OCI-LY7 (cell line): ENCODE measurements at regions not wholly inside any gene's neighbourhood (a gene's known extent, or its start where the extent isn't known, plus 50 kb on each side); places are given as distances from the start of the nearest gene placed in this dataset.

Source experiments
- BruUV-seq: library from RNA; stranded (reverse); fragments of 400-500 nt; replicated peaks from 2 replicates; lab custom pipeline; 2021; lab: Mats Ljungman, UMichigan
- CTCF ChIA-PET: fragments of 300-600 bp; sonication (Branson Sonifier 250); formaldehyde crosslinking; loops from one replicate; lab custom pipeline; 2022; ENCODE audit warnings: antibody characterized with exemption; ENCODE audit not compliant: unreplicated experiment; lab: Charles Lee
- POLR2A ChIA-PET: fragments of 300-600 bp; sonication (Branson Sonifier 250); formaldehyde crosslinking; loops from one replicate; lab custom pipeline; 2022; ENCODE audit warnings: antibody characterized with exemption; lab: Charles Lee
- DNase-seq: peaks from one replicate; pipeline ENCODE4 v3.0.0-alpha.2; 2015; ENCODE audit warnings: low spot score
- H2AFZ ChIP-seq: fragments of 200-600 bp; sonication (generic), shearing (Covaris generic); 2 replicates; pipeline ENCODE4 v1.6.1; 2014; ENCODE audit warnings: mild to moderate bottlenecking, antibody characterized with exemption, low read length, moderate library complexity
- H3K27ac ChIP-seq: fragments of 200-600 bp; sonication (generic); 2 replicates; pipeline ENCODE4 v1.5.1; 2014; ENCODE audit warnings: mixed run types, low read depth, mild to moderate bottlenecking, moderate library complexity, low read length, inconsistent platforms; ENCODE audit not compliant: poor library complexity, severe bottlenecking
- H3K36me3 ChIP-seq: fragments of 200-600 bp; sonication (generic); 2 replicates; pipeline ENCODE4 v1.6.1; 2014; ENCODE audit warnings: mild to moderate bottlenecking, antibody characterized with exemption, low read length, moderate library complexity, mixed read lengths; ENCODE audit not compliant: insufficient read depth
- H3K4me1 ChIP-seq: fragments of 200-600 bp; sonication (generic); 2 replicates; pipeline ENCODE4 v1.5.1; 2014; ENCODE audit warnings: mild to moderate bottlenecking, low read length; ENCODE audit not compliant: insufficient read depth, poor library complexity, severe bottlenecking
- H3K4me2 ChIP-seq: fragments of 200-600 bp; sonication (generic); 2 replicates; pipeline ENCODE4 v1.6.1; 2014; ENCODE audit warnings: mild to moderate bottlenecking, low read length
- H3K4me3 ChIP-seq: fragments of 200-600 bp; sonication (generic); 2 replicates; pipeline ENCODE4 v1.5.1; 2014; ENCODE audit warnings: mild to moderate bottlenecking, low read depth, low read length; ENCODE audit not compliant: poor library complexity, severe bottlenecking
- H3K79me2 ChIP-seq: fragments of 200-600 bp; sonication (generic); 2 replicates; pipeline ENCODE4 v1.6.1; 2016; ENCODE audit warnings: low read depth, mild to moderate bottlenecking, low read length, moderate library complexity, mixed read lengths; ENCODE audit not compliant: insufficient read depth
- H3K9me2 ChIP-seq: fragments of 200-600 bp; sonication (generic); 2 replicates; pipeline ENCODE4 v1.6.1; 2016; ENCODE audit warnings: mild to moderate bottlenecking, low read length, mixed read lengths; ENCODE audit not compliant: insufficient read depth
- H3K9me3 ChIP-seq: fragments of 200-600 bp; sonication (generic); 2 replicates; pipeline ENCODE4 v1.6.1; 2014; ENCODE audit warnings: mild to moderate bottlenecking, mixed run types, low read length, mixed read lengths
- H4K20me1 ChIP-seq: fragments of 200-600 bp; sonication (generic); 2 replicates; pipeline ENCODE4 v1.6.1; 2014; ENCODE audit warnings: mild to moderate bottlenecking, antibody characterized with exemption, low read length, moderate library complexity, mixed read lengths; ENCODE audit not compliant: insufficient read depth
- EZH2phosphoT487 ChIP-seq: fragments of 200-600 bp; sonication (generic); IDR thresholded peaks from 2 replicates; pipeline ENCODE4 v1.6.1; 2018; ENCODE audit warnings: low read depth, borderline replicate concordance, mild to moderate bottlenecking, mixed run types, antibody characterized with exemption, low read length, moderate library complexity, mixed read lengths
- intact Hi-C: fragments of 100-400 bp; cut with micrococcal nuclease; formaldehyde crosslinking; loops from one replicate; pipeline ENCODE4 v1.10.0; 2022; ENCODE audit not compliant: unreplicated experiment
- TF ChIP-seq, protein P1 (sequence below): fragments of 200-600 bp; sonication (generic); conservative IDR thresholded peaks from 2 replicates; pipeline ENCODE4 v1.5.1; 2014; ENCODE audit warnings: mild to moderate bottlenecking, antibody characterized with exemption, low read length, moderate library complexity, mixed read lengths

DNA sequence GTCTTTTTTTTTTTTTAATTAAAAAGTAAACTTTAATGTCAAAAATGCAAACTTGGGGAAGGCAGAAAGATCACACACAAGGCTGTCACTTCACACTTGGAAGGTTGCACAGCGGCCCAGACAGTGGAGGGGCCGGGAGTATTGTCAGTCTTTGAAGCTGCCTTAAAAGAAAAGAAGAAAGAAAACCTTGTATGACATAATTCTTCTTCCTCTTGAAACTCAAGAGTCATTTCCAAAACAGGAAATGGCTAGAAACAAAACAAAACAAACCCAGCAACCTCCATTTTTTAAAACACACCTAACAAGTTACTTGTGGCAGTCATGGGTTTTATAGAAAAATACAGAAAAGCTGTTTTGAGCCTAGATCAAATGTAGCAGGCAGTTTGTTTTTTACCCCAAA lies 68.1 kb upstream of the MAGI1 start:
- H3K4me2 ChIP-seq, result no peak overlapping the region
- H3K4me3 ChIP-seq, result no peak overlapping the region
- ChIA-PET CTCF (no interaction called here), POLR2A (no interaction called here)
- DNase-seq, result no peak
- no peaks in the 10 kb centered on the region for H3K4me1 ChIP-seq
- intact Hi-C loops, result no loop called here
- H3K9me3 ChIP-seq, result no peaks in the 10 kb centered on the region
- no peak for TF ChIP-seq EZH2phosphoT487
- TF ChIP-seq, protein P1, sequence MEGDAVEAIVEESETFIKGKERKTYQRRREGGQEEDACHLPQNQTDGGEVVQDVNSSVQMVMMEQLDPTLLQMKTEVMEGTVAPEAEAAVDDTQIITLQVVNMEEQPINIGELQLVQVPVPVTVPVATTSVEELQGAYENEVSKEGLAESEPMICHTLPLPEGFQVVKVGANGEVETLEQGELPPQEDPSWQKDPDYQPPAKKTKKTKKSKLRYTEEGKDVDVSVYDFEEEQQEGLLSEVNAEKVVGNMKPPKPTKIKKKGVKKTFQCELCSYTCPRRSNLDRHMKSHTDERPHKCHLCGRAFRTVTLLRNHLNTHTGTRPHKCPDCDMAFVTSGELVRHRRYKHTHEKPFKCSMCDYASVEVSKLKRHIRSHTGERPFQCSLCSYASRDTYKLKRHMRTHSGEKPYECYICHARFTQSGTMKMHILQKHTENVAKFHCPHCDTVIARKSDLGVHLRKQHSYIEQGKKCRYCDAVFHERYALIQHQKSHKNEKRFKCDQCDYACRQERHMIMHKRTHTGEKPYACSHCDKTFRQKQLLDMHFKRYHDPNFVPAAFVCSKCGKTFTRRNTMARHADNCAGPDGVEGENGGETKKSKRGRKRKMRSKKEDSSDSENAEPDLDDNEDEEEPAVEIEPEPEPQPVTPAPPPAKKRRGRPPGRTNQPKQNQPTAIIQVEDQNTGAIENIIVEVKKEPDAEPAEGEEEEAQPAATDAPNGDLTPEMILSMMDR, result no peak
- H2AFZ ChIP-seq, result no peak overlapping the region
- no peaks in the 10 kb centered on the region for H3K9me2 ChIP-seq
- BruUV-seq, result no TSS peak
- H4K20me1 ChIP-seq, result no peaks in the 10 kb centered on the region
- H3K27ac ChIP-seq, result no peak overlapping the region
- no peaks in the 10 kb centered on the region for H3K79me2 ChIP-seq
- no peaks in the 10 kb centered on the region for H3K36me3 ChIP-seq

DNA sequence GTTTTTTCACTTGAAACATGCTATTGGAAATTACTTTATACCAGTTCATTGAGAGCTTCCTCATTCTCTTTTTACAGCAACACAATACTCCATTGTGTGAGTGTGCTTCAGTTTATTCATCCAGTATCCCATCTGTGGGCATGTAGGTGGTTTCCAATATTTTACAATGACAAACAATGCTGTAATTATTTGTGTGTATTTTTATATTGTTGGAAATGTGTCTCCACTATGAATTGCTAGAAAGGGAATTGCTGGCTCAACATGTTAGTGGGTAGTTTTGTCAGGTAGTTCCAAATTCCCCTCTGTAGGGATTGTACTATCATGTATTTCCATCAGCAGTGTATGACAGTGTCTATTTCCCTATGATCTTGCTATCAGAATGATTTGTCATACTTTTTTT lies 65.8 kb upstream of the MAGI1 start:
- Histone ChIP-seq H2AFZ (no peak overlapping the region), H3K27ac (no peak overlapping the region), H3K79me2 (no peaks in the 10 kb centered on the region), H3K9me2 (no peaks in the 10 kb centered on the region), H3K4me2 (no peak overlapping the region), H3K4me1 (no peaks in the 10 kb centered on the region), H3K4me3 (no peak overlapping the region), H3K9me3 (no peaks in the 10 kb centered on the region), H4K20me1 (no peaks in the 10 kb centered on the region), H3K36me3 (no peaks in the 10 kb centered on the region)
- DNase-seq, result no peak
- CTCF ChIA-PET, result no interaction called here
- no TSS peak for BruUV-seq
- POLR2A ChIA-PET, result interaction anchor here (0.9 kb wide), 1 partner anchor 32 kb away, joined by 3 read pairs; no protein-coding TSS in a partner anchor
- intact Hi-C loops, result no loop called here
- TF ChIP-seq, protein P1, result no peak
- TF ChIP-seq EZH2phosphoT487, result no peak

DNA sequence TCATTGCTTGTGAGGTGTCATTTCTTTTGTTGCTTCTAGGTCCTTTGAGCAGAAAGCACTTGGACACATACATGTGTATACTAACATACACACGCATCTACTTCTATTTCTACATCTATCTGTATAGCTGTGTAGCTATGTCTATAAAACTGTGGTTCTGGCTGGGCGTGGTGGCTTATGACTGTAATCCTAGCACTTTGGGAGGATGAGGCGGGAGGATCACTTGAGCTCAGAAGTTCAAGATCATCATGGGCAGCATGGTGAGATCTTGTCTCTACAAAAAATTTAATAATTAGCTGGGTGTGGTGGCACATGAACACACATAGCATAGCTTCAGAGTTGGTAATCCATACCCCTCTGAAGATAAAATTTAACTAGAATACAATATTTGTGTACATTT lies 65.0 kb upstream of the MAGI1 start:
- no TSS peak for BruUV-seq
- ChIA-PET POLR2A (interaction anchor here (0.6 to 0.9 kb wide), 2 partner anchors 13 to 33 kb away, joined by 3 read pairs; no protein-coding TSS in a partner anchor), CTCF (no interaction called here)
- DNase-seq, result no peak
- H3K4me1 ChIP-seq, result no peaks in the 10 kb centered on the region
- no peak overlapping the region for H3K27ac ChIP-seq
- intact Hi-C loops, result no loop called here
- TF ChIP-seq EZH2phosphoT487, result no peak
- TF ChIP-seq, protein P1, result no peak
- H2AFZ ChIP-seq, result no peak overlapping the region
- no peak overlapping the region for H3K4me3 ChIP-seq
- no peak overlapping the region for H3K4me2 ChIP-seq
- H3K36me3 ChIP-seq, result no peaks in the 10 kb centered on the region
- no peaks in the 10 kb centered on the region for H4K20me1 ChIP-seq
- H3K79me2 ChIP-seq, result no peaks in the 10 kb centered on the region
- H3K9me3 ChIP-seq, result no peaks in the 10 kb centered on the region
- H3K9me2 ChIP-seq, result no peaks in the 10 kb centered on the region
